ENCODE measurements at regions not wholly inside any gene's neighbourhood (a gene's known extent, or its start where the extent isn't known, plus 50 kb on each side); places are given as distances from the start of the nearest gene placed in this dataset.

- TF ChIP-seq, protein P1, sequence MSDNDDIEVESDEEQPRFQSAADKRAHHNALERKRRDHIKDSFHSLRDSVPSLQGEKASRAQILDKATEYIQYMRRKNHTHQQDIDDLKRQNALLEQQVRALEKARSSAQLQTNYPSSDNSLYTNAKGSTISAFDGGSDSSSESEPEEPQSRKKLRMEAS (IDR thresholded peaks at IDR 0.05; ENCODE audit: low read depth, low read length): no peak
- TF ChIP-seq POLR2A (IDR thresholded peaks at IDR 0.05; ENCODE audit: extremely low read depth, insufficient read length) (no peak), CTCF (IDR thresholded peaks at IDR 0.05; ENCODE audit: low read depth, low read length) (no peak), MYC (IDR thresholded peaks at IDR 0.05; ENCODE audit: low read depth, low read length) (no peak)
Observed at GRCh38 chr2:217356781-217357180, 496.9 kb upstream of the TNP1 start.

Measured in NB4 (cell line).